H9 (cell line): ENCODE measurements at regions not wholly inside any gene's neighbourhood (a gene's known extent, or its start where the extent isn't known, plus 50 kb on each side); places are given as distances from the start of the nearest gene placed in this dataset.

Source experiments
- DNase-seq: peaks from one replicate; pipeline ENCODE4 v3.0.0-alpha.2; 2017
- H2AFZ ChIP-seq: one replicate; pipeline ENCODE4 v1.6.1; 2013; ENCODE audit warnings: mild to moderate bottlenecking, low read length, control low read depth, moderate library complexity
- H2AK5ac ChIP-seq: 2 replicates; pipeline ENCODE4 v1.6.1; 2013; ENCODE audit warnings: low read length, control low read depth, mixed read lengths; ENCODE audit not compliant: insufficient read length
- H2BK120ac ChIP-seq: one replicate; pipeline ENCODE4 v1.6.1; 2013; ENCODE audit warnings: low read depth, mild to moderate bottlenecking, low read length, control low read depth, inconsistent platforms; ENCODE audit not compliant: poor library complexity, severe bottlenecking
- H2BK12ac ChIP-seq: 2 replicates; pipeline ENCODE4 v1.6.1; 2013; ENCODE audit warnings: low read length, control low read depth, mixed read lengths, low read depth; ENCODE audit not compliant: insufficient read length
- H2BK15ac ChIP-seq: 2 replicates; pipeline ENCODE4 v1.6.1; 2013; ENCODE audit warnings: low read depth, low read length, control low read depth
- H2BK20ac ChIP-seq: one replicate; pipeline ENCODE4 v1.6.1; 2013; ENCODE audit warnings: low read depth, mild to moderate bottlenecking, low read length, control low read depth, inconsistent platforms; ENCODE audit not compliant: poor library complexity, severe bottlenecking
- H2BK5ac ChIP-seq: 2 replicates; pipeline ENCODE4 v1.6.1; 2013; ENCODE audit warnings: low read length, control low read depth, mixed read lengths; ENCODE audit not compliant: insufficient read length
- H3K14ac ChIP-seq: 2 replicates; pipeline ENCODE4 v1.6.1; 2013; ENCODE audit warnings: low read length, control low read depth; ENCODE audit not compliant: insufficient read depth
- H3K18ac ChIP-seq: 2 replicates; pipeline ENCODE4 v1.6.1; 2013; ENCODE audit warnings: low read depth, mild to moderate bottlenecking, mixed read lengths, low read length, control low read depth; ENCODE audit not compliant: insufficient read length
- H3K23ac ChIP-seq: 2 replicates; pipeline ENCODE4 v1.6.1; 2013; ENCODE audit warnings: low read length, control low read depth, mixed read lengths, low read depth; ENCODE audit not compliant: insufficient read length
- H3K23me2 ChIP-seq: 2 replicates; pipeline ENCODE4 v1.6.1; 2013; ENCODE audit warnings: low read depth, mild to moderate bottlenecking, mixed read lengths, low read length, control low read depth; ENCODE audit not compliant: insufficient read length, poor library complexity, severe bottlenecking
- H3K27ac ChIP-seq: 2 replicates; pipeline ENCODE4 v1.5.1; 2013; ENCODE audit warnings: low read length, control low read depth, mixed read lengths, low read depth; ENCODE audit not compliant: insufficient read length
- H3K27me3 ChIP-seq: 2 replicates; pipeline ENCODE4 v1.6.1; 2013; ENCODE audit warnings: low read length, control low read depth, inconsistent platforms; ENCODE audit not compliant: insufficient read depth
- H3K4ac ChIP-seq: 2 replicates; pipeline ENCODE4 v1.6.1; 2013; ENCODE audit warnings: low read depth, mild to moderate bottlenecking, control low read depth, inconsistent platforms, low read length, moderate library complexity
- H3K4me1 ChIP-seq: 2 replicates; pipeline ENCODE4 v1.6.1; 2013; ENCODE audit warnings: low read length, control low read depth, inconsistent platforms; ENCODE audit not compliant: insufficient read depth
- H3K4me2 ChIP-seq: 2 replicates; pipeline ENCODE4 v1.6.1; 2013; ENCODE audit warnings: low read length, control low read depth, mixed read lengths; ENCODE audit not compliant: insufficient read length, insufficient read depth
- H3K56ac ChIP-seq: 2 replicates; pipeline ENCODE4 v1.6.1; 2013; ENCODE audit warnings: low read depth, mild to moderate bottlenecking, mixed read lengths, low read length, control low read depth; ENCODE audit not compliant: insufficient read length
- H3K79me1 ChIP-seq: 2 replicates; pipeline ENCODE4 v1.6.1; 2013; ENCODE audit warnings: low read depth, mild to moderate bottlenecking, moderate library complexity, low read length, control low read depth, inconsistent platforms; ENCODE audit not compliant: insufficient read depth, poor library complexity, severe bottlenecking
- H3K79me2 ChIP-seq: 2 replicates; pipeline ENCODE4 v1.6.1; 2013; ENCODE audit warnings: low read length, control low read depth, inconsistent platforms; ENCODE audit not compliant: insufficient read depth
- H3K9ac ChIP-seq: 2 replicates; pipeline ENCODE4 v1.6.1; 2013; ENCODE audit warnings: low read length, control low read depth, mixed read lengths; ENCODE audit not compliant: insufficient read length; ENCODE audit errors: extremely low read depth
- H3K9me3 ChIP-seq: one replicate; pipeline ENCODE4 v1.6.1; 2013; ENCODE audit warnings: low read depth, low read length, inconsistent platforms; ENCODE audit not compliant: control insufficient read depth
- H3T11ph ChIP-seq: one replicate; pipeline ENCODE4 v1.6.1; 2013; ENCODE audit warnings: mild to moderate bottlenecking, low read length, control low read depth, inconsistent platforms
- H4K20me1 ChIP-seq: one replicate; pipeline ENCODE4 v1.6.1; 2013; ENCODE audit not compliant: control insufficient read depth, insufficient read length, insufficient read depth
- H4K5ac ChIP-seq: 2 replicates; pipeline ENCODE4 v1.6.1; 2013; ENCODE audit warnings: low read depth, mild to moderate bottlenecking, mixed read lengths, low read length, control low read depth; ENCODE audit not compliant: insufficient read length
- H4K8ac ChIP-seq: replicated peaks from 2 replicates; pipeline ENCODE4 v1.6.1; 2013; ENCODE audit warnings: low read length, control low read depth, mixed read lengths, low read depth; ENCODE audit not compliant: insufficient read length
- H4K91ac ChIP-seq: 2 replicates; pipeline ENCODE4 v1.6.1; 2013; ENCODE audit warnings: low read depth, mild to moderate bottlenecking, moderate library complexity, mixed read lengths, low read length, control low read depth; ENCODE audit not compliant: insufficient read length
- H3K27ac Mint-ChIP-seq, 3 experiments: 2 replicates in 2 of 3; 3 replicates in 1 of 3; pipeline ENCODE4 v1.8.0; 2020 to 2021; ENCODE audit warnings: mixed read lengths in 3 of 3, mild to moderate bottlenecking in 1 of 3, moderate library complexity in 1 of 3
- H3K27me3 Mint-ChIP-seq: 2 replicates; pipeline ENCODE4 v1.8.0; 2021; ENCODE audit warnings: low read depth, mild to moderate bottlenecking, moderate library complexity, mixed read lengths
- H3K36me3 Mint-ChIP-seq, 3 experiments: 2 replicates in 2 of 3; 3 replicates in 1 of 3; pipeline ENCODE4 v1.8.0; 2020 to 2021; ENCODE audit warnings: low read depth in 3 of 3, mixed read lengths in 3 of 3; ENCODE audit not compliant: insufficient read depth in 1 of 3
- H3K4me1 Mint-ChIP-seq, 2 experiments: 2 replicates each; pipeline ENCODE4 v1.8.0; 2020; ENCODE audit warnings: mixed read lengths in 2 of 2
- H3K4me3 Mint-ChIP-seq, 2 experiments: 2 replicates in 1 of 2; 3 replicates in 1 of 2; pipeline ENCODE4 v1.8.0; 2020 to 2021; ENCODE audit warnings: mild to moderate bottlenecking in 2 of 2, mixed read lengths in 2 of 2, moderate library complexity in 1 of 2
- H3K9me3 Mint-ChIP-seq, 2 experiments: 2 replicates in 1 of 2; 3 replicates in 1 of 2; pipeline ENCODE4 v1.8.0; 2020; ENCODE audit warnings: mild to moderate bottlenecking in 2 of 2, mixed read lengths in 2 of 2, moderate library complexity in 1 of 2
- WGBS: extraction: QIAGEN DNeasy Blood & Tissue Kit; methylation state at CpG from one replicate; pipeline ENCODE4 v1.1.7; 2013; ENCODE audit warnings: missing lambda C conversion rate, low lambda C conversion rate, mixed read lengths; ENCODE audit not compliant: insufficient read length; ENCODE audit errors: extremely low coverage; 5-methylcytosine and 5-hydroxymethylcytosine counted together
- TF ChIP-seq, protein P1 (sequence below): fragments of 200-600 bp; sonication (generic); conservative IDR thresholded peaks from 3 replicates; pipeline ENCODE4 v1.8.0; 2021; ENCODE audit warnings: antibody characterized with exemption, mild to moderate bottlenecking

DNA sequence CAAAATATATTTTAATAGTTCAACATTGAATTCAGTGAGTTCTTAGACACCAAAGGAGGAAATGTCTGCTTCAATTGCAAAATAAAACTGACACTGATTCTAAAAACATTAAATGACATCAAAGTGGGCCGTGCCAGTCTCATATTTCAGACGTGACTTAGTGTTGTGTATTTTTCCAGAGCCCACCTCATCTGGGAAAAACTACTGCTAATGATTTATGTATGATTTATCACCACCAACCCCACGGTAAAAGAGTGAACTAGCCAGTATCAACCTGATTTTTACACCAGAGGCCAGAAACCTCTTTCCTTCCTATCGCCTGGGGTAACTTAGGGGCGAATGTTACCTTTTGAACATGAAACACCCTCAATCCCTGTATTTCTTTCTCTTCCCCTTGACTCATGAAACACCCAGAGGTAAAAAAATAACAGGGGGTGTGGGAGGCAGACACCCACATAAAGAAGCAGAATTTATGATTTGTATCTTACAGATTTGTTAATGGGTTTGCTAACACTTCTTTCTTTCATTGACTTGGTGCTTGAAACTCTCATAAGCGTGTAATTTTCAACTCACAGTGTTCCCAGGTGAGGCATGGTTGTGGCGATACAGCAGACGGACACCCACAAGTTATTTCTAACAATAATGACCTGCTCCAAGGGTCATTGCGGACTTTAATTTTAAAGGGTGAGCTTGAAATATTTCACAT lies 56.4 kb upstream of the FANCC start:
- Histone ChIP-seq H3K9me3 (no peaks in the 10 kb centered on the region), H3K14ac (no peak overlapping the region), H2AFZ (no peak overlapping the region), H3K4me2 (no peak overlapping the region), H2AK5ac (no peak overlapping the region), H3K4me1 (no peaks in the 10 kb centered on the region), H3K79me2 (no peaks in the 10 kb centered on the region), H4K91ac (no peak overlapping the region), H3K27me3 (no peaks in the 10 kb centered on the region), H2BK5ac (no peak overlapping the region), H3K23me2 (no peaks in the 10 kb centered on the region), H3K4ac (no peak overlapping the region), H2BK20ac (no peak overlapping the region), H3K79me1 (no peaks in the 10 kb centered on the region), H4K20me1 (no peaks in the 10 kb centered on the region), H3K23ac (no peak overlapping the region), H4K5ac (no peak overlapping the region), H2BK120ac (no peak overlapping the region), H3K56ac (no peak overlapping the region), H2BK12ac (no peak overlapping the region), H4K8ac (no peak overlapping the region), H3K18ac (no peak overlapping the region), H3T11ph (no peak overlapping the region), H3K27ac (no peak overlapping the region), H2BK15ac (no peak overlapping the region), H3K9ac (no peak overlapping the region)
- Mint-ChIP-seq H3K4me3 (no peak overlapping the region), H3K36me3 (no peaks in the 10 kb centered on the region), H3K27ac (no peak overlapping the region), H3K4me1 (peaks cover 4% of the 10 kb centered on the region in 2 experiments; a peak in 2 of 4 replicates), H3K27me3 (peaks cover 2% of the 10 kb centered on the region), H3K9me3 (peaks cover 0 to 3% of the 10 kb centered on the region in 2 experiments; a peak in 2 of 5 replicates)
- WGBS: no CpG with 5 or more reads among the region's 9 CpGs
- DNase-seq: no peak
- TF ChIP-seq, protein P1, sequence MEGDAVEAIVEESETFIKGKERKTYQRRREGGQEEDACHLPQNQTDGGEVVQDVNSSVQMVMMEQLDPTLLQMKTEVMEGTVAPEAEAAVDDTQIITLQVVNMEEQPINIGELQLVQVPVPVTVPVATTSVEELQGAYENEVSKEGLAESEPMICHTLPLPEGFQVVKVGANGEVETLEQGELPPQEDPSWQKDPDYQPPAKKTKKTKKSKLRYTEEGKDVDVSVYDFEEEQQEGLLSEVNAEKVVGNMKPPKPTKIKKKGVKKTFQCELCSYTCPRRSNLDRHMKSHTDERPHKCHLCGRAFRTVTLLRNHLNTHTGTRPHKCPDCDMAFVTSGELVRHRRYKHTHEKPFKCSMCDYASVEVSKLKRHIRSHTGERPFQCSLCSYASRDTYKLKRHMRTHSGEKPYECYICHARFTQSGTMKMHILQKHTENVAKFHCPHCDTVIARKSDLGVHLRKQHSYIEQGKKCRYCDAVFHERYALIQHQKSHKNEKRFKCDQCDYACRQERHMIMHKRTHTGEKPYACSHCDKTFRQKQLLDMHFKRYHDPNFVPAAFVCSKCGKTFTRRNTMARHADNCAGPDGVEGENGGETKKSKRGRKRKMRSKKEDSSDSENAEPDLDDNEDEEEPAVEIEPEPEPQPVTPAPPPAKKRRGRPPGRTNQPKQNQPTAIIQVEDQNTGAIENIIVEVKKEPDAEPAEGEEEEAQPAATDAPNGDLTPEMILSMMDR: no peak
